ENCODE measurements at regions not wholly inside any gene's neighbourhood (a gene's known extent, or its start where the extent isn't known, plus 50 kb on each side); places are given as distances from the start of the nearest gene placed in this dataset.

DNA sequence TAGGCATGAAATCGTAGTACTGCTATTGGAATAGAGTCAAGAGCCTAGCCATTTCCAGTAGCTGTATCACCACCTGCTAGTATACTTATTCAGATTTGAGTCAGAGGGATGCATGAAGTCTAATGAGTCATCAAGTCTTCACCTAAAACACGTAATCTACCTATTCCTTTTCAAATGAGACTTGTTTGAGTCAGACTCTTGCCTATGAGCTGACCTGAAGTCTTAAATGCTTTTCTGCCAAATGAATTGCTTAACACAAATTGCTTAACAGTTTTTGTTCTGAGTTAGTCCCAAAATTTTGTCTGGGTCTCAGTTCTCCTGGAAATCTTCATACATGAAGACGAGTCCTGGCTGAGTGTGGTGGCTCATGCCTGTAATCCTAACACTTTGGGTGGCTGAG lies 165.2 kb downstream of the GNAT3 start:
- TF ChIP-seq EZH2 (optimal IDR thresholded peaks at IDR 0.05; ENCODE audit: low read depth, low read length) (no peak), EZH2phosphoT487 (IDR thresholded peaks at IDR 0.05; ENCODE audit: low read length) (no peak)
- TF ChIP-seq, protein P1, sequence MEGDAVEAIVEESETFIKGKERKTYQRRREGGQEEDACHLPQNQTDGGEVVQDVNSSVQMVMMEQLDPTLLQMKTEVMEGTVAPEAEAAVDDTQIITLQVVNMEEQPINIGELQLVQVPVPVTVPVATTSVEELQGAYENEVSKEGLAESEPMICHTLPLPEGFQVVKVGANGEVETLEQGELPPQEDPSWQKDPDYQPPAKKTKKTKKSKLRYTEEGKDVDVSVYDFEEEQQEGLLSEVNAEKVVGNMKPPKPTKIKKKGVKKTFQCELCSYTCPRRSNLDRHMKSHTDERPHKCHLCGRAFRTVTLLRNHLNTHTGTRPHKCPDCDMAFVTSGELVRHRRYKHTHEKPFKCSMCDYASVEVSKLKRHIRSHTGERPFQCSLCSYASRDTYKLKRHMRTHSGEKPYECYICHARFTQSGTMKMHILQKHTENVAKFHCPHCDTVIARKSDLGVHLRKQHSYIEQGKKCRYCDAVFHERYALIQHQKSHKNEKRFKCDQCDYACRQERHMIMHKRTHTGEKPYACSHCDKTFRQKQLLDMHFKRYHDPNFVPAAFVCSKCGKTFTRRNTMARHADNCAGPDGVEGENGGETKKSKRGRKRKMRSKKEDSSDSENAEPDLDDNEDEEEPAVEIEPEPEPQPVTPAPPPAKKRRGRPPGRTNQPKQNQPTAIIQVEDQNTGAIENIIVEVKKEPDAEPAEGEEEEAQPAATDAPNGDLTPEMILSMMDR (IDR thresholded peaks at IDR 0.05; ENCODE audit: low read length), result no peak

Measured in MM.1S (cell line).